HL-60/S4 treated with phorbol 12-myristate 13-acetate at 8.2 ng/mL for 4 days and 3 days (cell line): ENCODE measurements at regions not wholly inside any gene's neighbourhood (a gene's known extent, or its start where the extent isn't known, plus 50 kb on each side); places are given as distances from the start of the nearest gene placed in this dataset.

Experiments used
- in situ Hi-C: fragments of 300-500 bp; cut with MboI; formaldehyde crosslinking; loops from 2 replicates; pipeline ENCODE4 v1.15.0; 2022; ENCODE audit warnings: low sequenced_read_pairs

DNA sequence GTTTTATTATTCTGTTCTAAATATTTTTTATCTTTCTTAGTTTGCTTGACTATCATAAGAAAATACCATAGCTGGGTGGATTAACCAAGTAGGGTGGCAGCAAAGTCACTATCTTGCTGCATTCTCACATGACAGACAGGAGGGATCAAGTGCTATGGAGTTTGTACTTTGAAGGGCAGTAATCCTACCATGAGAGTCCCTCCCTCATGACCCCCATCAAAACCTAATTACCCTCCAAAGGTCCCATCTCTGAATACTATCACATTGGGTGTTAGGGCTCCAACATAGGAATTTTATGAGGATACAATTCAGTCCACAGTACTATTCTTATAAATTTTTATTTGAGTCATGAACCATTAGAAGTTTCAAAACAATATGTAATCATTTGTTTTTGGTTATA lies 388.5 kb upstream of the B3GALT2 start:
- in situ Hi-C loops, result no loop called here

DNA sequence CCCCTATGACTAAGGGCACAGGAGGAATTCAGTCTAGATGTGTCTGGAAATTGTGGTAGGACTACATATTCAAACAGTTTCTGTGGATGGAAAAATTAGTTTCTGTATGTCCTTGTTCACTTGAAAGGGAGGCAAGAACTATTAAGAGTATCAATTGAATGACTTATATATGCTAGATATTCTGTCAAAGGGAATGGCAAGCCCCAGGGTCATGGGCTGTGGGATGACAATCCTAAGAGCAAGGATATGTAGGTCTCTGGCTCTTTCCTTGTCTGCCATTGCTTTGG lies 383.5 kb upstream of the B3GALT2 start:
- in situ Hi-C loops, result no loop called here

DNA sequence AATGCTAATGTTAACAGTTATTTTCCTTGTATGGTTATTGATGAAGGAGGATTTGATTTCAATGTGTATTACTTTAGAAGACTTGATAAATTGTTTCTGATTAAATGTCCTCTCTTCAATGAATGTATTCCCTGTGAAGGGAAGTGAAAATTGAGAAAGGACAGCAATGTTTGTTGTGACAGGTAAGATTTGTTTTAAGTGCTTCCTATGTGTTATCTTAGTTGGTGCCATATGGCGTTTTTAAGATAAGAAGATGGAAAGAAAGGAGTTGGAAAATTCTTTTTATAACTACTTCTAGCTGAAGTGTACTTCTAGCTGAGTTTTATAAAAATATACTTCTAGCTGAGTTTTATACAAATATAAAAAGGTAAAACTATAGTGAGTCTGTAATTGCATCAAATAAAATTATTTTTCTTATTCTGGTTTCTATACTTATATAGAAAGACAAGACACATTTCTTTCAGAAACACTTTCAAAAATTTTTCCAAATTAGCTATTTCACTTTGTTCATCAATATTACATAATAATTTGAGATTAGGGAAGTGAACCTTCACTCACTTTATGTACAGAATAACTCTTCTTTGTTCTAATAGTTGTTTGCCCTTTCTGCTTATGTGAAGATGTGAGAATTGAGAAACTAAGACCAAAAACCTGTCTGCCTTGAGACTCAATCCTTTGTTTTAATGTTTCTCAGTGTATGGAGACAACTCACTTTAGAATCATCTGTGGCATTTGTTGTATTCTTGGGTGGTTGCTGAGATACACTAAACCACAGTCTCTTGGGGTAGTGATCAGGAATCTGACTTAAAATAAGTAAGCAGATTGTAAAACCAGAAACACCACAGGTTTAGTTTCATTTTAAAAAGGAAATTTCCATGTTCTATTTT lies 382.9 kb upstream of the B3GALT2 start:
- in situ Hi-C loops, result no loop called here

DNA sequence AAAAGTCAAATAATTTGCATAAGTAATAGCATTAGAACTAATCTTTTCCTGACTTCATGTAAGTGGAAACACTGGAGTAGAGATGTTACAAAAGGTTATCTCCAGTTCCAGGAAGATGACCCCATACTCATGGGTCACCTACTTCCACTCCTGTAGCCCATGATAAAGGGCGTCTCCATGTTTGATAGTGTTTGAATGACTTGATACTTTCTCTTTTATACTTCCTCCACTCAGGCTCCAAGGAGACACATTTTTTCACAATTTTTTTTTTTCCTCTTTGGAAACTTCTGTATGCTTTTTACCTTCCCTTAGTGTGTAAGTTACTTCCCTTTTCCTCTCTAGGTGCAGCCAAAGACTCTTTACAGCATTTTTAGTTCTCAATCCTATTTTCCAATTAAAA lies 382.1 kb upstream of the B3GALT2 start:
- in situ Hi-C loops, result no loop called here

DNA sequence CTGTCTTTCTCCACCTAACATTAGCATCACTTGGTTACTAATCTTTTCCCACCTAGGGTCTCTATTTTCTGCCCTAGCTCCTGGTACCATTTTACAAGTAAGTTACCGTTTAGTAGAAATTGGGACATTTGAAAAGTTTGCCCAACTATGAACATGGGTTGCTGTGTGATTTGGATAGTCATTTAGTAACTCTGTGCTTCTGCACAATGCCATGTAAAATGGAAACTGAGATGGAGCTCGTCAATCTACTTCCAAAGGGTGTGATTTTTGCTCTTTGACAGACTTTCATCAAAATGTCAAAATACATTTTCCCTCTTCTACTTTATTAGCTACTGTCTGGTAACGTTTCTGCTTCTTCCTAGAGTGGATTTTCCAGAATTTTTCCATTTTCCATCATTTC lies 381.5 kb upstream of the B3GALT2 start:
- in situ Hi-C loops, result no loop called here

DNA sequence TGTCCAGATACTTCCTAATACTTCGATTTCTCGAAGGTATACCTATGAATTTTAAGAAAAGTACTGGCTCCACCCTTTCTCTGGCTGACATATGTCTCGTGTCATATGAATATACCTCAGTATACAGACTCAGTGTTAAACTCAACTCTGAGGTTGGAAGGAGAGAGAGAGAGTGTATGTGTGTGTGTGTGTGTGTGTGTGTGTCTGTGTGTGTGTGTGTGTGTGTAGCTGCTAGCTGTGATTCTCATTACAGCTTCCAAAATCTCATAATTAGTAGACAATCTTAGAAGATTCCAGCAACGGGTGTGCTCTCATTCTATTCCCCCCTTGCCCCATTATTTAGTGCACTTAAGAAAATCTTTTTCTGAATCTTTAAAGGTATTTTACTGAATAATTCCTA lies 380.3 kb upstream of the B3GALT2 start:
- in situ Hi-C loops, result no loop called here

DNA sequence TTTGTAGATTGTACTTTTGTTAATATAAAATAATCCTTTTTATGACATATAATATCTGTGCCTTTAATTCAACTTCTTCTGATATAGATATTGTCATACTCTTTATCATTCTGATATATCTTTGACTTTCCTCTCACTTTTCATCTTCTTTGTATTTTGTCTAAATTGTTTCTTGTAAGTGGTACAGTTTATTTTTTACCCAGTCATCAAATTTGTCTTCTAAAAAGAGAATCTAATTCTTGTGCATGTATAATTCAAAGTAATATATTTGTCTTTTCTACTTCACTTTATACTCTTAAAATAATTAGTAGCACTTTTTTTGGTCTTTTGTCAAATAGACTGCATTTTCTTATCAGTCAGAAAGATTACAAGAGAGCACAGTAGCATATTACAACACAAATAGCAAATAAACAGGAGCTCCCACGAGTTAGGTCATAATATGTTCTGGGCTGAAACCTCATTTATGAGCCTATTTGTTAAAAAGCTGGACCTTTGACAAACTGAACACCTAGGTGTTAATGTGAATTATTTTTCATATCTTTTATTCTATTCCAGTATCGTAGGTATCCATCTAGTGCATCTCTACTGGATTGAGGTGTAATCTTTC lies 379.7 kb upstream of the B3GALT2 start:
- in situ Hi-C loops, result no loop called here

DNA sequence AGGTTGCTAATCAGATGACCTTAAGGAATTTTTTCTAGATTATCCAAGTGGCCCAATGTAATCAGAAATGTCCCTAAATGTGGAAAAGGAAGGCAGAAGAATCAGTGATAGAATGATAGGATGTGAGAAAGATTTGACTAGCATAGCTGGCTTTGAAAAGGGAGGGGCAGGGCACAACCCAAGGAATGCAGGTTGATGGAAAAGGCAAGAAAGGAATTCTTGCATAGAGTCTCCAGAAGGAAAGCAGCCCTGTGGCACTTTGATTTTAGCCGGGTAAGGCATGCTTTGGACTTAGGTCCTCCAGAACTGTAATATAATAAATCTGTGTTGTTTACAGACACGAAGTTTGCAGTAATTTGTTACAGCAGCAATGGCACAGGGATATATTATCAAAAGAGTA lies 375.7 kb upstream of the B3GALT2 start:
- in situ Hi-C loops, result no loop called here

DNA sequence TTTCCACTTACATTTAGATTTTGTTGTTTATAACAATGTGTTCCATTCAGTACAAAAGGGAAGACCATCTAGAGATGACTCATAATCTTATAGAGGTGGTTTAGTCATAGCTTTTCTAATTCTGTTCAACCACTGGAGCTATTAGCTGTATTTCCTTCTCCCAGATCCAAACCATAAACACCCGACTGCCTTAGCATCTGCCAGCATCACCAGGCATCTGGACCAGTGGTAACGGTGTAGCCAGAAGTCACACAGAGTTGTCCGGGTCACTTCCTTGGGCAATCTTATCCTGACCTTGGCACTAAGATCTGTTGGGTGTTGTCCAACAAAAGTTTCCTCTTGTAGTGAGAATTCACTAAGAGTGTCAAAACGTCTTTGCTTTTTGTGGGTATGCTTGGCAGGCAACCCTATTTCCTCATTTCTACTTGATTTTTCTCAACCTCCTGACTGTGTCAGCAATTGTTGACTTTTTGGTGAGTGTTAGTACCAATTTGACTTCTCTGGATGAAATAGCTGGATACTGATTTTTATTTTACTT lies 372.1 kb upstream of the B3GALT2 start:
- in situ Hi-C loops, result no loop called here

DNA sequence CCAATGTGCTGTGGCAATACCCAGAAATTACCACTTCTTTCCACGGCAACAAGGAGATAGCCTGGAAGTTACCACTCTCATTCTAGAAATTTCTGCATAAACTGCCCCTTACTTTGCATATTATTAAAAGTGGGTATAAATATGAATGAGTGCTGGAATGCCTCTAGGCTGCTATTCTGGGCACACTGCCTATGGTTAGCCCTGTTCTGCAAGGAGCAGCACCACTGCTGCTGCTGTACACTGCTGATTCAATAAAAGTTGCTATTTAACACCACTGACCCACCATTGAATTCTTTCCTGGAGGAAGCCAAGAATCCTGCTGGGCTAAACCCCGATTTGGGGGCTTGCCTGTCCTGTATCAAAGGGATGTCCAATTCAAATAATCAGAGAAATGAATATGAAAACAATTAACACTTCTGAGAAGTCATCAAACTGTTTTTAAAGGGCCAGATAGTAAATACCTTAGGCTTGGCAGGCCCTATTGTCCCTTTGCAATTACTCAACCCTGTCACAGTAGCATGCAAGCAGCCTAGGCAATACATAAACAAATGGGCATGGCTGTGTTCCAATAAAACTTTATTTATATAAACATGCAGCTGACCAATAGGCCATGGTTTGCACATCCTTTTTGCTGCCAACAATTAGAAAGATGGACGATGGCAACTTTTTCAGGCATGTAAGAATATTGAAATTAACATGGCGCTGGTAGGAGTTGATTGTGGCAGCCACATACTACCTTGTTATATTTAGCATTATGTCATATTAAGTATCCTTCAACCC lies 369.4 kb upstream of the B3GALT2 start:
- in situ Hi-C loops, result no loop called here

DNA sequence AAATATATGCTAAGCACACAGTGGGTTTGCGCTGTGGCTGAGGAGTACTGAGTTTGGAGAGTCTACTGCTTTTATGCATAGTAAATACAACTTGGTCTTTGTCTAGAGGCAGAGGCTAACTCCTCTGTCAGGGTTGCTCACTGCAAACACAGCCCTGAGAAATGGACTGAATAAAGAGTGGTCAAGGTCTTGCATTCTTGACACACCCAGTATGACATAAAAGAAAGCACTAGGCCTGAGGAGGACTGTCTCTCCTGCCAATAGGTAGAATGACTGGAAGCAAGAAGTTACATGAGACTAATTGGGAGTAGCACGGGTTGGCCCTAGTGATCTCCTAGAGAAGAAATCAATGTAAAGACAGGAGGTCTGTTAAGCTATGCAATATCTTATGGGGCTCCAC lies 367.2 kb upstream of the B3GALT2 start:
- in situ Hi-C loops, result no loop called here

DNA sequence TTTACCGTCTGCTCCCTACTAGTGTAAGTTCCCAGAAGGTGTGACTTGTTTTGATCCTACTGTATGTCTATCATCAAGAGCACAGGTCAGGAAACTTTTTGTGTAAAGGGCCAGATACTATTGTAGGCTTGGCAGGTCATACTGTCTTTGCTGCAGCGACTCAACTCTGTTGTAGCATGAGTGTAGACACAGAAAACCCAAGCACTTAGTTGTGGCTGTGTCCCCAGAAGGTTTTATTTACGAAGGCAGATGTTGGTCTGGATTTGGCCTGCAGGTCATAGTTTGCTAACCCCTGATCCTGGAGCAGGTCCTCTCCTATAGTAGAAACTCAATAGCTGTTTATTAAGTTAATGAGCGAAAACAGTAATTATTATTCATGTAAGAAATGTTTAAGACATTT lies 365.9 kb upstream of the B3GALT2 start:
- in situ Hi-C loops, result no loop called here

DNA sequence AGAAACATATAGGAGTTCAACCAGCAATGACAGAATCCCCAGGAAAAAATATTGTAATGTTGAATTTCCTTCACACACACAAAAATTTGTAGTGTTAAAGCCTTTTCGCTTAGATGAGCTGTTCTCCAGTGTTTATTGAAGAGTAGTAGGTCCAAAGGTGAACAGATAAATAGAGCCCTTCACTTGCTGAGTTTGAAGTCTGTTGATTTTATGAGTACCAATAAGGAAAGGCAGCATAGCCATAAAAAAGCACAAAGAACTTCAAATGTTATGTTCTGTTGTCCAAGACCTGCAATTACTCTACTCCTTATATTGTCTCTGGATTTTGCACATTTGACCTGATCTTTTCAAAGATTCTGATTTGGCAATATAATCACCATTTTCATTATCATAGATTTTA lies 362.7 kb upstream of the B3GALT2 start:
- in situ Hi-C loops, result no loop called here

DNA sequence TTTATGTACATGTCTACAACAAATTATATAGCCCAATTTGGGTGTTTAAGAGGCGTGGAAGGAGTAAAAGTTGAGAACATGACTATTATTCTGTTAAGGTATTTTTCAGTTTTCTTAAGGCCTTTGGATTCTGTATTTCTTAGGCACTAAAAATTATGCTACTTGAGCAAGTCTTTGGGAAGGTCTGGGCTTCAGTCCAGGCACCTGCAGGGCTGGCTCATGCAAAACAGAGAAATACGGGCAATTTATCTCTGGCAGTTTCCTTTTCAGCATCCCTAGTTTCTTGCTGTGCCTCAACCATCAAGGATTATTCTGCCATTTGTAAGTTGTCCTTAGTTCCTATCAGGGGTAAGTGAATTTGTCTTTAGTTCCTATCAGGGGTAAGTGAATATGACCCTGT lies 358.8 kb upstream of the B3GALT2 start:
- in situ Hi-C loops, result no loop called here

DNA sequence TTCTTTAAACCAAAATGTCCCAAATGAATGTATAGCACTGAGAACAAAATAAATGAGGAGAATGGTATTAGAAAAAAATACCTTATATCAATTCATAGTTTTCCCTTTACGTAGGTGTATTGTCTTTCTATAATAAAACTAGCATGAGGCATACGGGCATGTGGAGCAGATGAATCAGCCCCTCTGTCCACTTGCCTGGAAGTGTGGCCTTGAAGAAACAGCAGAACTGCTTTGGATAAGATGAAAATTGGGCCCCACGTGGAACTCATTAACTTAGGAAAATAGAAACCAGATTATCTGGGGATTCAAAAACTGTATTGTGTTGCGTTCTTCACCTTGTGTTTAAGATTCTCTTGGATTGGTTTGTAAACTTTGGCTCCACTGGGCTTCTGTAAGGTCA lies 356.8 kb upstream of the B3GALT2 start:
- in situ Hi-C loops, result no loop called here

DNA sequence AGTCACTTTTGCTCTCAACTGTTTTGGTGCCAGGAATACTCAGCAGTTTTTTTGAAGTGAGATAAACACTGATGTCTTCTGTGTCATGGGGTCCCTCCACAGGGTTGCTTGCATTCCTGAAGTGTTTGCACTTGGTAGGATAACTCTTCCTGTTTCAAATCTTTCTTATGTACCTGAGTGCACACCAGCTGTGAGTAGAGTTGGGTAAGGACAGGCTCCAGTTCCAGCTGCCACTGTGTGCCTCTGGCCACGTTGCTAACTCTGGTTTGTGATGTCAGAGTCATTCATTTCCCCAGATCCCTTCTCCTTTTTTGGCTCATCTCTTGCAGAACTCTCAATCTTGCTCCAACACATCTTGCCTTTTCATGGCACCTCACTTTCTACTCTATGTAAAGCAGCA lies 356.3 kb upstream of the B3GALT2 start:
- in situ Hi-C loops, result no loop called here

DNA sequence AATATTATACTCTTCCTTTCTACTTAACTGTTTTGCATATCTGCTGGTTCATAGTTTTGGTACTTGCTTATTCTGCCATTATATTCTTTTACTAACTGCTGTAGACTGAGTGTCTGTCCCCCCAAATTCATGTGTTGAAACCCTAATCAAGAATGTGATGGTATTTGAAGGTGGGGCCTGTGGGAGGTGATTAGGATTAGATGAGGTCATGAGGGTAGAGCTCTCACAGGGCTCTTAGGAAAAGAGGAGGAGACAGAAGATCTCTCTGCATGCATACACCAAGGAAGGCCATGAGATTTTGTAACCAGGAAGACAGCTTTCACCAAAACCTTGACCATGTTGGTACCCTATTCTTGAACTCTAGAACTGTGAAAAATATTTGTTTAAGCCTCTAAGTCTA lies 354.1 kb upstream of the B3GALT2 start:
- in situ Hi-C loops, result no loop called here

DNA sequence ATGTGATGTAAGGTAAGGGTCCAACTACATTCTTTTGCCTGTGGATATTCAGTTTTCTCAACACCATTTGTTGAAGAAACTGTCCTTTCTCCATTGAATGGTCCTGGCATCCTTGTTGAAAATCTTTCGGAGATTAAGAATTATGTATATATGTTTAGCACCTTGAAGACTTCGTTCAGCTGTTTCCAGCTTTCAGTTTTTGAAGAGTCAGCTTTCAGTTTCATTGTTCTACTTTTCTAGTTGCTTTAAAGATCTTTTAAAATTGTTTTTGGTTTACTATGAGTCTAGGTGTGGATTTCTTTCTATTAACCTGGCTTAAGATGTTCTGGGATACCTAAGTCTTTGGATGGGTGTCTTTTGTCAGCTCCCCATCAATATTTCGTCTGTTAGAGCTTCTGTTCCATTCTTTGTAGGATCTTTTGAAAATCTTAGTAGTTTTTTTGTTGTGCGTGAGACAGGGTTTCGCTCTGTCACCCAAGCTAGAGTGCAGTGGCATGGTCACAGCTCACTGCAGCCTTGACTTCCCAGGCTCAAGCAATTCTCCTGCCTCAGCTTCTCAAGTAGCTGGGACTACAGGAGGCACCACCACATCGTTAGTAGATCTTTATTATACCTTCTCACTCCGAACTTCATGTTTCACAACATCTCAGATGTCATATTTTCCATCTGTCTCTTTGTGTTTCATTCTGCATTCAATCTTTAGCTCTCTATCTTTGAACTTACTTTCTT lies 353.5 kb upstream of the B3GALT2 start:
- in situ Hi-C loops, result no loop called here

DNA sequence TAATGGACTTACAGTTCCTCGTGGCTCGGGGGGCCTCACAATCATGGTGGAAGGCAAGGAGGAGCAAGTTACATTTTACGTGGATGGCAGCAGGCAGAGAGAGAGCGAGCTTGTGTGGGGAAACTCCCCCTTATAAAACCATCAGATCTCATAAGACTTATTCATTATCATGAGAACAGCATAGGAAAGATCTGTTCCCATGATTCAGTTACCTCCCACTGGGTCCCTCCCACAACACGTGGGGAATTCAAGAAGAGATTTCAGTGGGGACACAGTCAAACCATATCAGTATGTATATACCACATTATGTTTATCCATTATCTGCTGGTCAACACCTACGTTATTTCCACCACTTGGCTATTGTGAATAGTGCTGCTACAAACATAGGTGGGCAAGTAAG lies 352.3 kb upstream of the B3GALT2 start:
- in situ Hi-C loops, result no loop called here

DNA sequence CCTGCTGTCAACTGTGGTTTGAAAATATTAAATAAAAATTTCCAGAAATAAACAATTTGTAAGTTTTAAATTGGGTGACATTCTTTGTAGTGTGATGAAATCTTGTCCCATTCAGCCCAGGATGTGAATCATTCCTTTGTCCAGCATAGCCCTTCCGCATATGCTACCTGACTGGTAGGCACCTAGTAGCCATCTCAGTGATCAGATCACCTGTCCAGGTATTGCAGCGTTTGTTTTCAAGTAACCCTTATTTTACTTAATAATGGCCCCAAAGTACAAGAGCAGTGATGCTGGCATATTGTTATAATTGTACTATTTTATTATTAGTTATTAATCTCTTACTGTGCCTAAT lies 351.6 kb upstream of the B3GALT2 start:
- in situ Hi-C loops, result no loop called here

DNA sequence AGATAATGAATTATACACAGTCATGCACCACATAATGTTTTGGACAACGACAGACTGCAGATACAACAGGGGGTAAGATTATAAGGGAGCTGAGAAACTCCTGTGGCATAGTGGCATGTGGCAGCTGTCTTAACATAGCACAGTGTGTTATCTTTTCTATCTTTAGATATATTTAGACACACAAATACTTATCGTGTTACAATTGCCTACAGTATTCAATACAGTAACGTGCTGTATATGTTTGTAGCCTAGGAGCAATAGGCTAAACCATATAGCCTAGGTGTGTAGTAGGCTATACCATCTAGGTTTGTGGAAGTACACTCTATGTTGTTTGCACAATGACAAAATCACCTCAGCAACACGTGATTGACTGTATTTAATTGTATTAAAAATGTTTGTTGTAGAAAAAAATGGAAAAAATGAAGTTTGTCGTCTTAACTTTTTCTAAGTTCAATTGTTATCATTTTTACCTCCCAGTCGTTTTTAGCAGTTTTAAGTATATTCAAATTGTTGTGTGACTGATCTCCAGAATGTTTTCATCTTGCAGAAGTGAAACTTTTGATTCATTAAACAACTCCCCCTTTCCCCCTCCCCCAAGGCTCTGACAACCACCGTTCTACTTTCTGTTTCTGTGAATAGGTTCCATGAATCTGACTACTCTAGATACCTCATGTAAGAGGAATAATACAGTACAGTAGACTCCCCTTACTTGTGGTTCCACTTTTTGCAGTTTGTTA lies 351.0 kb upstream of the B3GALT2 start:
- in situ Hi-C loops, result no loop called here
